ENCODE measurements at regions not wholly inside any gene's neighbourhood (a gene's known extent, or its start where the extent isn't known, plus 50 kb on each side); places are given as distances from the start of the nearest gene placed in this dataset.

DNA sequence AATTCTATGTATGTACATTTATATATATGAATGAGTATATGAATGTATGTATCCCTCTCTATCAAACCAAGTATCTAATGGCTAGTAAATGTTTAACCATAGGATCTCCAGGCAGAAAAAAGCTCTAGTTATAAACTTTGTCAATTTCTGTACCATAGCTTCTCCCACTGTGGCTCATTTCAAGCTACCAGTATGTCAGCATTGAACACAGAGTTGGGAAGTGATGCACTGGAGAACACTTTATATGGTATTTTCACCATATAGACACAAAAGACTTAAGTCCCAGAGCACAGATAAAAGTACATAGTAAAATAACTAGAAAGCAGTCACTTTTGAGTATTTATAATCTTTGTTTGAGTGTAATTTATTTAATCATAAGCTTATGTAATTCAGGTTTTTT, 53.9 kb upstream of the ATP8A1 start:
- TF ChIP-seq, protein P1, sequence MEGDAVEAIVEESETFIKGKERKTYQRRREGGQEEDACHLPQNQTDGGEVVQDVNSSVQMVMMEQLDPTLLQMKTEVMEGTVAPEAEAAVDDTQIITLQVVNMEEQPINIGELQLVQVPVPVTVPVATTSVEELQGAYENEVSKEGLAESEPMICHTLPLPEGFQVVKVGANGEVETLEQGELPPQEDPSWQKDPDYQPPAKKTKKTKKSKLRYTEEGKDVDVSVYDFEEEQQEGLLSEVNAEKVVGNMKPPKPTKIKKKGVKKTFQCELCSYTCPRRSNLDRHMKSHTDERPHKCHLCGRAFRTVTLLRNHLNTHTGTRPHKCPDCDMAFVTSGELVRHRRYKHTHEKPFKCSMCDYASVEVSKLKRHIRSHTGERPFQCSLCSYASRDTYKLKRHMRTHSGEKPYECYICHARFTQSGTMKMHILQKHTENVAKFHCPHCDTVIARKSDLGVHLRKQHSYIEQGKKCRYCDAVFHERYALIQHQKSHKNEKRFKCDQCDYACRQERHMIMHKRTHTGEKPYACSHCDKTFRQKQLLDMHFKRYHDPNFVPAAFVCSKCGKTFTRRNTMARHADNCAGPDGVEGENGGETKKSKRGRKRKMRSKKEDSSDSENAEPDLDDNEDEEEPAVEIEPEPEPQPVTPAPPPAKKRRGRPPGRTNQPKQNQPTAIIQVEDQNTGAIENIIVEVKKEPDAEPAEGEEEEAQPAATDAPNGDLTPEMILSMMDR (IDR thresholded peaks at IDR 0.05; ENCODE audit: low read depth, low read length): no peak
- no peak for TF ChIP-seq EZH2phosphoT487 (IDR thresholded peaks at IDR 0.05; ENCODE audit: low read depth)

Measured in OCI-LY3 (cell line).